Kidney epithelial cell (primary cell): ENCODE measurements at regions not wholly inside any gene's neighbourhood (a gene's known extent, or its start where the extent isn't known, plus 50 kb on each side); places are given as distances from the start of the nearest gene placed in this dataset.
"Not testable (repeated sequence)": the region's sequence is repeated elsewhere in the genome, so short reads cannot be mapped to it uniquely, and the experiment has no call there.

Source experiments
- DNase-seq: peaks from one replicate; pipeline ENCODE4 v3.0.0-alpha.2; 2010; ENCODE audit warnings: low read depth
- H3K27me3 ChIP-seq: 2 replicates; pipeline ENCODE4 v1.6.0; 2011; ENCODE audit warnings: low read length; ENCODE audit not compliant: control insufficient read depth, insufficient read depth
- H3K36me3 ChIP-seq: 2 replicates; pipeline ENCODE4 v1.5.1; 2011; ENCODE audit warnings: low read length; ENCODE audit not compliant: control insufficient read depth, insufficient read depth
- H3K4me3 ChIP-seq: 2 replicates; pipeline ENCODE4 v1.5.1; 2011; ENCODE audit warnings: low read depth, mild to moderate bottlenecking, control low read depth, low read length
- CTCF ChIP-seq: IDR thresholded peaks from 2 replicates; pipeline ENCODE4 v1.5.1; 2011; ENCODE audit warnings: mild to moderate bottlenecking, moderate library complexity, low read length, control low read depth, inconsistent platforms; ENCODE audit not compliant: insufficient read depth, poor library complexity, severe bottlenecking

DNA sequence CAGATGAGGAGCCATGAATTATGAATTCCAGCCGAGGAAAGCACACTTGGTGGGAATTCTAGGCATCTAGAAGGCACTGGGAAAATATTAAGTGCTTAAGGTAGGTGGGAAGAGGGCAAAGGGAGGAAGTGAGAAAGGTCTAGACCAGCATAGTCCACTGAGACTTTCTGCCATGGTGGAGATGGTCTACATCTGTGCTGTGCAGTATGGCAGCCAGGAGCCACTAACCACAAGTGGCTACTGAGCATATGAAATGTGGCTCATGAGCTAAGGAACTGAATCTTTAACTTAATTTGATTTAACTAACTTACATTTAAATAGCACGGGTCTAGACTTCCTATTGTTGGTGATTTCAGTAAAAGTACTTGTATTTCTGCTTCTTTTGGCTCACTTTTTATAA lies 82.5 kb upstream of the SEM1 start:
- Histone ChIP-seq H3K36me3 (no peaks in the 10 kb centered on the region), H3K27me3 (no peaks in the 10 kb centered on the region), H3K4me3 (no peak overlapping the region)
- DNase-seq, result no peak
- no peak for TF ChIP-seq CTCF

DNA sequence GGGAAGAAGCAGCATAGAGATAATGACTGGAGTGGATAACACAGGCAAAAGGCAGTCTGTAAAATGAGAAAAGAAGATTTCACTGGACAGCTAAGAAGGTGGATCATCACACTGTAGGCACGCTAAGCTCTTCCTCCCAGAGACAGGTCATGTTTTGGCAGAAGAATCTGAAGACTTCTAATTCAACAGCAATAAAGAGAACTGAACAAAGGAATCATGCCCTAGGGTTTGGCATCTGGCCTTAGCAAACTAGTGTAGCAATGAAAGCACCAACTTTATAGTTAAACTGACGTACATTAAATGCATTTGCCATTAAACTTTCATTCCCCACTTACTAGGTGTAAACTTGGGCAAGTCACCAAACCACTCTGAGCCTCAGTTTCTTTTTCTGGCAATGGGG lies 84.4 kb upstream of the SEM1 start:
- Histone ChIP-seq H3K36me3 (no peaks in the 10 kb centered on the region), H3K4me3 (no peak overlapping the region), H3K27me3 (no peaks in the 10 kb centered on the region)
- TF ChIP-seq CTCF, result no peak
- DNase-seq, result no peak

DNA sequence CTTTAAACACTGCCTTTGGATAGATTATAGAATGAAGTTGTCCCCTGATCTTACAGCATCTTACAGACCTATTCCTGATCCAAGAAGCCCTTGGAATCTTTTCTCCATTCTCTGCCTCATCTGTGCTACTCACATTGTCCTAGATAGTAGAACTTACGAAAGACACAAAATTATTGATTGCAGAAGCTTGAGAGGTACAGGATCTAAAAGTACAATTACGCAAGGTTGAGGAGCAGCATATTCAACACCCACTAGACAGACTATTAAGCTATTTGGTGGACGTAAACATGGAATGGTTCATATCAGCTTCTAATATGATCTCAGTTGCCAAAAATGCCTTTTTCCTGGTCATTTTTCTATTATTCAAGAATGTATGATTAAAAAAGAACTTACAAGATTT lies 90.5 kb upstream of the SEM1 start:
- no peak for TF ChIP-seq CTCF
- H3K36me3 ChIP-seq, result no peaks in the 10 kb centered on the region
- no peaks in the 10 kb centered on the region for H3K27me3 ChIP-seq
- no peak overlapping the region for H3K4me3 ChIP-seq
- DNase-seq, result no peak

GRCh38 chr7:96800824-96801223 lies 91.2 kb upstream of the SEM1 start:
- no peak for DNase-seq
- H3K27me3 ChIP-seq, result no peaks in the 10 kb centered on the region
- no peaks in the 10 kb centered on the region for H3K36me3 ChIP-seq
- H3K4me3 ChIP-seq, result no peak overlapping the region
- TF ChIP-seq CTCF, result no peak

GRCh38 chr7:96819111-96819700 lies 109.6 kb upstream of the SEM1 start:
- no peak for TF ChIP-seq CTCF
- DNase-seq, result no peak
- no peaks in the 10 kb centered on the region for H3K27me3 ChIP-seq
- no peaks in the 10 kb centered on the region for H3K36me3 ChIP-seq
- no peak overlapping the region for H3K4me3 ChIP-seq

GRCh38 chr7:96821131-96821530 lies 111.5 kb upstream of the SEM1 start:
- H3K36me3 ChIP-seq, H3K4me3 ChIP-seq, DNase-seq, H3K27me3 ChIP-seq: not testable (repeated sequence)

DNA sequence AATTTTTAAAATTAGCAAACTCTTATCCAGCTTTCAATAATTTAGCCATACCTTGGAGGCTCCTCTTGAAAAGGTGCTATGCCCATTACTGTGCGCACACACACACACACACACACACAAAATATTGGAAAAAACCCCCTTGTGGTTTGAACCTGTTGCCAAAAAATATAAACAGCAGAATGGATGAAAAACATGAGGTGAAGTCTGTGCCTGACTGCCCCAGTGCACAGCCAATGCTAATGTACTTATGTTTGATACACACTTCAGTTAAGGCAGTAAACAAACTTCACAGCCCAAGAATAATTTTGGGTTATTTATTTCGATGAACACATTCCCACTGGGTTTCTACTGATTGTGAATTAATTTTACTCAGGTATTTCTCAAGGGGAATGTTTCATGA lies 113.2 kb upstream of the SEM1 start:
- no peak for DNase-seq
- H3K4me3 ChIP-seq, result no peak overlapping the region
- no peak for TF ChIP-seq CTCF

More for the DNA sequence above, 113.2 kb upstream of the SEM1 start:
- H3K27me3 ChIP-seq, result no peaks in the 10 kb centered on the region
- H3K36me3 ChIP-seq, result no peaks in the 10 kb centered on the region
